Heart left ventricle (tissue), 16 donors: ENCODE measurements at regions not wholly inside any gene's neighbourhood (a gene's known extent, or its start where the extent isn't known, plus 50 kb on each side); places are given as distances from the start of the nearest gene placed in this dataset.
A peak's percentile ranks its signal among the peaks of the same experiment; 100 is the strongest.
"Not testable (repeated sequence)": the region's sequence is repeated elsewhere in the genome, so short reads cannot be mapped to it uniquely, and the experiment has no call there.

Experiments
- ATAC-seq, 4 donors: fragments of 200-7000 bp; cut with Tn5 transposase; one replicate each; pipeline ENCODE4 v1.9.1; 2020 to 2022; ENCODE audit warnings: moderate library complexity in 4 of 4, mild to moderate bottlenecking in 3 of 4, moderate number of reproducible peaks in 1 of 4
- DNase-seq, 5 donors: peaks; one replicate each; pipeline ENCODE4 v3.0.0-alpha.2; 2020
- H3K27ac ChIP-seq, 12 donors: fragments of 200-600 bp; sonication (generic) in 4 of 12; one replicate each; pipeline versions ENCODE4 v1.5.0 to v1.8.0; 2016 to 2022; ENCODE audit warnings: mild to moderate bottlenecking in 2 of 12
- H3K27me3 ChIP-seq, 9 donors: fragments of 200-600 bp; sonication (generic) in 2 of 9; one replicate each; pipeline versions ENCODE4 v1.5.1 to v1.8.0; 2016 to 2022; ENCODE audit warnings: mild to moderate bottlenecking in 3 of 9
- H3K36me3 ChIP-seq, 9 donors: fragments of 200-600 bp; sonication (generic) in 2 of 9; one replicate each; pipeline versions ENCODE4 v1.5.0 to v1.8.0; 2018 to 2022; ENCODE audit warnings: mild to moderate bottlenecking in 2 of 9
- H3K4me1 ChIP-seq, 12 donors: fragments of 200-600 bp; sonication (generic) in 4 of 12; one replicate each; pipeline versions ENCODE4 v1.5.0 to v1.8.0; 2016 to 2022; ENCODE audit warnings: mild to moderate bottlenecking in 3 of 12
- H3K4me3 ChIP-seq, 12 donors: fragments of 200-600 bp; sonication (generic) in 4 of 12; one replicate each; pipeline versions ENCODE4 v1.5.0 to v1.8.0; 2017 to 2022; ENCODE audit warnings: mild to moderate bottlenecking in 9 of 12, moderate library complexity in 4 of 12
- H3K9me3 ChIP-seq, 12 donors: fragments of 200-600 bp; sonication (generic) in 4 of 12; one replicate each; pipeline versions ENCODE4 v1.5.0 to v1.8.0; 2016 to 2022; ENCODE audit warnings: mild to moderate bottlenecking in 1 of 12
- CTCF ChIP-seq, 12 donors: fragments of 200-600 bp; sonication (generic) in 4 of 12; IDR thresholded peaks; one replicate each; pipeline versions ENCODE4 v1.5.0 to v1.8.0; 2018 to 2022; ENCODE audit warnings: antibody characterized with exemption in 12 of 12, mild to moderate bottlenecking in 5 of 12
- POLR2A ChIP-seq, 2 donors: fragments of 450-650 bp; IDR thresholded peaks; one replicate each; pipeline ENCODE4 v1.6.1; 2017; ENCODE audit warnings: antibody characterized with exemption in 2 of 2, mild to moderate bottlenecking in 2 of 2, moderate library complexity in 2 of 2
- WGBS, 4 donors: extraction: QIAGEN DNeasy Blood & Tissue Kit in 2 of 4; methylation state at CpG; one replicate each; pipeline versions ENCODE4 v1.1.5 to v1.1.7; 2013 to 2018; 5-methylcytosine and 5-hydroxymethylcytosine counted together
- intact Hi-C, 10 donors: fragments of 100-400 bp; cut with DNase I; formaldehyde crosslinking; loops; one replicate each; pipeline versions ENCODE4 v1.11.1 to v1.14.2; 2022
- donor health status: ischemic (EF 13 %, LVEDD 7.1; RV severe dilation, severe dysfunction).
- donor health status: healthy with polysubstance abuse.
- donor health status: DM: no; HTN: yes; CAD: no.
- donor health status: DM: no; HTN: no; CAD: no.
- donor health status: ischemic (EF 25% LVEDD 6.9; RV normal size, moderate dysfunction).
- donor health status: ischemic (EF 25% LVEDD 5.7; RV mildly dilated, moderate dysfunction).
- donor health status: healthy.
- donor health status: DM: yes; HTN: yes; CAD: no.
- donor health status: ischemic (EF 35%, LVEDD 5.7; RV mildly dilated, moderate dysfunction).
- donor health status: nonischemic (EF 11% LVEDD 7.7; RV severe dilation, severe dysfunction).
- donor health status: DM: yes; HTN: yes; CAD: no.
- donor health status: PGD.
- donor health status: ischemic (EF 29% LVEDD 5.4; RV normal size, mild dysfunction).
- donor health status: nonischemic (EF 23%, LVEDD 6.1; RV moderate dilation, normal function).

DNA sequence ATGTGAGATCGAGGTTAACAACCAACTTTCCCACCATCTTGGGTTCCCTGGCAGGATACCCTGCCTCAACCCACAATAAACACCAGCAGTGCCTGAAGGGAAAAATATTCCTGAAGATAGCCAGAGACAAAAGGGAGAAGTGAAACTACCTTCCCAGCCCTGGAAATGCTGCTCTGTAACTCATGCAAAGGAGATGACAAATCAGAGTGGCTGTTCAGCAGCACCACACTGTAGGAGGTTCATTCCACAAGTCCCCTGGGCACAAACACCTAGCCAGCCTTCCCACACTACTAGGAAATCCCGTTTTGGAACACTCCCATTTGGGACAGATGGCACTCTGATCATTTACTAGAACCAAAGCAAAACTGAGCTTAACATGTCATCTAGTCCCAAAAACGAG is 190.7 kb upstream of the RBBP8 start:
- ATAC-seq (no peak), DNase-seq (no peak)
- H3K36me3 ChIP-seq, result no peaks in the 10 kb centered on the region
- H3K4me3 ChIP-seq, result no peak overlapping the region
- H3K27ac ChIP-seq, result no peak overlapping the region
- 58 to 72% (median 61%) methylated on average over 3 of the region's 3 CpGs for WGBS, 4 donors
- H3K4me1 ChIP-seq, result peaks cover 0 to 7% (median 0%) of the 10 kb centered on the region in 12 donors
- intact Hi-C loops, result loop anchor here in 1 of 10 donors (10.0 kb wide), 1 partner anchor 52 kb away; no protein-coding TSS in a partner anchor
- TF ChIP-seq POLR2A (IDR thresholded peaks at IDR 0.05) (no peak), CTCF (IDR thresholded peaks at IDR 0.05) (no peak)
- H3K9me3 ChIP-seq, result peaks cover 0 to 15% (median 0%) of the 10 kb centered on the region in 12 donors
- no peaks in the 10 kb centered on the region for H3K27me3 ChIP-seq

GRCh38 chr18:22745966-22746365 is 187.2 kb upstream of the RBBP8 start:
- Histone ChIP-seq H3K9me3 (peaks cover 0 to 15% (median 0%) of the 10 kb centered on the region in 12 donors), H3K4me1 (no peaks in the 10 kb centered on the region), H3K27ac (no peak overlapping the region), H3K27me3 (no peaks in the 10 kb centered on the region), H3K4me3 (no peak overlapping the region), H3K36me3 (no peaks in the 10 kb centered on the region)
- WGBS, 4 donors, result 65 to 76% (median 74%) methylated on average over 1 of the region's 1 CpG
- TF ChIP-seq CTCF (IDR thresholded peaks at IDR 0.05) (no peak), POLR2A (IDR thresholded peaks at IDR 0.05) (no peak)
- ATAC-seq, result no peak
- DNase-seq, result no peak
- intact Hi-C loops, result loop anchor here in 1 of 10 donors (10.0 kb wide), 1 partner anchor 49 kb away; no protein-coding TSS in a partner anchor

GRCh38 chr18:22752014-22752413 is 181.1 kb upstream of the RBBP8 start:
- no peaks in the 10 kb centered on the region for H3K9me3 ChIP-seq
- no peaks in the 10 kb centered on the region for H3K27me3 ChIP-seq
- ATAC-seq, result peak in 1 of 4 donors; percentile 14
- peaks cover 0 to 14% (median 0%) of the 10 kb centered on the region in 12 donors for H3K4me1 ChIP-seq
- H3K4me3 ChIP-seq, result no peak overlapping the region
- WGBS, 4 donors, result 94 to 100% (median 96%) methylated on average over 1 to 2 of the region's 2 CpGs
- TF ChIP-seq POLR2A (IDR thresholded peaks at IDR 0.05) (no peak), CTCF (IDR thresholded peaks at IDR 0.05) (no peak)
- intact Hi-C loops, result no loop called here
- DNase-seq, result no peak
- H3K27ac ChIP-seq, result no peak overlapping the region
- no peaks in the 10 kb centered on the region for H3K36me3 ChIP-seq

GRCh38 chr18:22753130-22753831 is 179.8 kb upstream of the RBBP8 start:
- DNase-seq (peak in 2 of 5 donors; percentile 42 to 45), ATAC-seq (peak; percentile 93 to 99 (median 98))
- Histone ChIP-seq H3K4me3 (no peak overlapping the region), H3K9me3 (no peaks in the 10 kb centered on the region), H3K36me3 (no peaks in the 10 kb centered on the region), H3K4me1 (peaks cover 0 to 14% (median 0%) of the 10 kb centered on the region in 12 donors), H3K27ac (peak overlapping the region in 8 of 12 donors; percentile 8 to 71 (median 48)), H3K27me3 (no peaks in the 10 kb centered on the region)
- intact Hi-C loops, result no loop called here
- WGBS, 4 donors, result 46 to 58% (median 50%) methylated on average over 8 of the region's 8 CpGs
- TF ChIP-seq CTCF (IDR thresholded peaks at IDR 0.05) (no peak), POLR2A (IDR thresholded peaks at IDR 0.05) (no peak)

- H3K36me3 ChIP-seq, intact Hi-C loops: not testable (repeated sequence)
Observed at GRCh38 chr18:22764005-22764404, 169.1 kb upstream of the RBBP8 start.

More at GRCh38 chr18:22764005-22764404, 169.1 kb upstream of the RBBP8 start:
- H3K27ac ChIP-seq, DNase-seq, H3K27me3 ChIP-seq, H3K4me1 ChIP-seq, ATAC-seq, H3K4me3 ChIP-seq: not testable (repeated sequence)
- 95 to 97% (median 95%) methylated on average over 2 of the region's 2 CpGs for WGBS, 4 donors
- peaks cover 0 to 12% (median 0%) of the 10 kb centered on the region in 12 donors for H3K9me3 ChIP-seq
